H9 (cell line): ENCODE measurements at regions not wholly inside any gene's neighbourhood (a gene's known extent, or its start where the extent isn't known, plus 50 kb on each side); places are given as distances from the start of the nearest gene placed in this dataset.

Source experiments
- DNase-seq: peaks from one replicate; pipeline ENCODE4 v3.0.0-alpha.2; 2017
- H2AFZ ChIP-seq: one replicate; pipeline ENCODE4 v1.6.1; 2013; ENCODE audit warnings: mild to moderate bottlenecking, low read length, control low read depth, moderate library complexity
- H2AK5ac ChIP-seq: 2 replicates; pipeline ENCODE4 v1.6.1; 2013; ENCODE audit warnings: low read length, control low read depth, mixed read lengths; ENCODE audit not compliant: insufficient read length
- H2BK120ac ChIP-seq: one replicate; pipeline ENCODE4 v1.6.1; 2013; ENCODE audit warnings: low read depth, mild to moderate bottlenecking, low read length, control low read depth, inconsistent platforms; ENCODE audit not compliant: poor library complexity, severe bottlenecking
- H2BK12ac ChIP-seq: 2 replicates; pipeline ENCODE4 v1.6.1; 2013; ENCODE audit warnings: low read length, control low read depth, mixed read lengths, low read depth; ENCODE audit not compliant: insufficient read length
- H2BK15ac ChIP-seq: 2 replicates; pipeline ENCODE4 v1.6.1; 2013; ENCODE audit warnings: low read depth, low read length, control low read depth
- H2BK20ac ChIP-seq: one replicate; pipeline ENCODE4 v1.6.1; 2013; ENCODE audit warnings: low read depth, mild to moderate bottlenecking, low read length, control low read depth, inconsistent platforms; ENCODE audit not compliant: poor library complexity, severe bottlenecking
- H2BK5ac ChIP-seq: 2 replicates; pipeline ENCODE4 v1.6.1; 2013; ENCODE audit warnings: low read length, control low read depth, mixed read lengths; ENCODE audit not compliant: insufficient read length
- H3K14ac ChIP-seq: 2 replicates; pipeline ENCODE4 v1.6.1; 2013; ENCODE audit warnings: low read length, control low read depth; ENCODE audit not compliant: insufficient read depth
- H3K18ac ChIP-seq: 2 replicates; pipeline ENCODE4 v1.6.1; 2013; ENCODE audit warnings: low read depth, mild to moderate bottlenecking, mixed read lengths, low read length, control low read depth; ENCODE audit not compliant: insufficient read length
- H3K23ac ChIP-seq: 2 replicates; pipeline ENCODE4 v1.6.1; 2013; ENCODE audit warnings: low read length, control low read depth, mixed read lengths, low read depth; ENCODE audit not compliant: insufficient read length
- H3K23me2 ChIP-seq: 2 replicates; pipeline ENCODE4 v1.6.1; 2013; ENCODE audit warnings: low read depth, mild to moderate bottlenecking, mixed read lengths, low read length, control low read depth; ENCODE audit not compliant: insufficient read length, poor library complexity, severe bottlenecking
- H3K27ac ChIP-seq: 2 replicates; pipeline ENCODE4 v1.5.1; 2013; ENCODE audit warnings: low read length, control low read depth, mixed read lengths, low read depth; ENCODE audit not compliant: insufficient read length
- H3K27me3 ChIP-seq: 2 replicates; pipeline ENCODE4 v1.6.1; 2013; ENCODE audit warnings: low read length, control low read depth, inconsistent platforms; ENCODE audit not compliant: insufficient read depth
- H3K4ac ChIP-seq: 2 replicates; pipeline ENCODE4 v1.6.1; 2013; ENCODE audit warnings: low read depth, mild to moderate bottlenecking, control low read depth, inconsistent platforms, low read length, moderate library complexity
- H3K4me1 ChIP-seq: 2 replicates; pipeline ENCODE4 v1.6.1; 2013; ENCODE audit warnings: low read length, control low read depth, inconsistent platforms; ENCODE audit not compliant: insufficient read depth
- H3K4me2 ChIP-seq: 2 replicates; pipeline ENCODE4 v1.6.1; 2013; ENCODE audit warnings: low read length, control low read depth, mixed read lengths; ENCODE audit not compliant: insufficient read length, insufficient read depth
- H3K56ac ChIP-seq: 2 replicates; pipeline ENCODE4 v1.6.1; 2013; ENCODE audit warnings: low read depth, mild to moderate bottlenecking, mixed read lengths, low read length, control low read depth; ENCODE audit not compliant: insufficient read length
- H3K79me1 ChIP-seq: 2 replicates; pipeline ENCODE4 v1.6.1; 2013; ENCODE audit warnings: low read depth, mild to moderate bottlenecking, moderate library complexity, low read length, control low read depth, inconsistent platforms; ENCODE audit not compliant: insufficient read depth, poor library complexity, severe bottlenecking
- H3K79me2 ChIP-seq: 2 replicates; pipeline ENCODE4 v1.6.1; 2013; ENCODE audit warnings: low read length, control low read depth, inconsistent platforms; ENCODE audit not compliant: insufficient read depth
- H3K9ac ChIP-seq: 2 replicates; pipeline ENCODE4 v1.6.1; 2013; ENCODE audit warnings: low read length, control low read depth, mixed read lengths; ENCODE audit not compliant: insufficient read length; ENCODE audit errors: extremely low read depth
- H3K9me3 ChIP-seq: one replicate; pipeline ENCODE4 v1.6.1; 2013; ENCODE audit warnings: low read depth, low read length, inconsistent platforms; ENCODE audit not compliant: control insufficient read depth
- H3T11ph ChIP-seq: one replicate; pipeline ENCODE4 v1.6.1; 2013; ENCODE audit warnings: mild to moderate bottlenecking, low read length, control low read depth, inconsistent platforms
- H4K20me1 ChIP-seq: one replicate; pipeline ENCODE4 v1.6.1; 2013; ENCODE audit not compliant: control insufficient read depth, insufficient read length, insufficient read depth
- H4K5ac ChIP-seq: 2 replicates; pipeline ENCODE4 v1.6.1; 2013; ENCODE audit warnings: low read depth, mild to moderate bottlenecking, mixed read lengths, low read length, control low read depth; ENCODE audit not compliant: insufficient read length
- H4K8ac ChIP-seq: replicated peaks from 2 replicates; pipeline ENCODE4 v1.6.1; 2013; ENCODE audit warnings: low read length, control low read depth, mixed read lengths, low read depth; ENCODE audit not compliant: insufficient read length
- H4K91ac ChIP-seq: 2 replicates; pipeline ENCODE4 v1.6.1; 2013; ENCODE audit warnings: low read depth, mild to moderate bottlenecking, moderate library complexity, mixed read lengths, low read length, control low read depth; ENCODE audit not compliant: insufficient read length
- H3K27ac Mint-ChIP-seq, 3 experiments: 2 replicates in 2 of 3; 3 replicates in 1 of 3; pipeline ENCODE4 v1.8.0; 2020 to 2021; ENCODE audit warnings: mixed read lengths in 3 of 3, mild to moderate bottlenecking in 1 of 3, moderate library complexity in 1 of 3
- H3K27me3 Mint-ChIP-seq: 2 replicates; pipeline ENCODE4 v1.8.0; 2021; ENCODE audit warnings: low read depth, mild to moderate bottlenecking, moderate library complexity, mixed read lengths
- H3K36me3 Mint-ChIP-seq, 3 experiments: 2 replicates in 2 of 3; 3 replicates in 1 of 3; pipeline ENCODE4 v1.8.0; 2020 to 2021; ENCODE audit warnings: low read depth in 3 of 3, mixed read lengths in 3 of 3; ENCODE audit not compliant: insufficient read depth in 1 of 3
- H3K4me1 Mint-ChIP-seq, 2 experiments: 2 replicates each; pipeline ENCODE4 v1.8.0; 2020; ENCODE audit warnings: mixed read lengths in 2 of 2
- H3K4me3 Mint-ChIP-seq, 2 experiments: 2 replicates in 1 of 2; 3 replicates in 1 of 2; pipeline ENCODE4 v1.8.0; 2020 to 2021; ENCODE audit warnings: mild to moderate bottlenecking in 2 of 2, mixed read lengths in 2 of 2, moderate library complexity in 1 of 2
- H3K9me3 Mint-ChIP-seq, 2 experiments: 2 replicates in 1 of 2; 3 replicates in 1 of 2; pipeline ENCODE4 v1.8.0; 2020; ENCODE audit warnings: mild to moderate bottlenecking in 2 of 2, mixed read lengths in 2 of 2, moderate library complexity in 1 of 2
- CTCF ChIP-seq: fragments of 200-600 bp; sonication (generic); conservative IDR thresholded peaks from 3 replicates; pipeline ENCODE4 v1.8.0; 2021; ENCODE audit warnings: antibody characterized with exemption, mild to moderate bottlenecking
- WGBS: extraction: QIAGEN DNeasy Blood & Tissue Kit; methylation state at CpG from one replicate; pipeline ENCODE4 v1.1.7; 2013; ENCODE audit warnings: missing lambda C conversion rate, low lambda C conversion rate, mixed read lengths; ENCODE audit not compliant: insufficient read length; ENCODE audit errors: extremely low coverage; 5-methylcytosine and 5-hydroxymethylcytosine counted together

- no peak overlapping the region for H2BK120ac ChIP-seq
- H3K4me1 ChIP-seq: no peaks in the 10 kb centered on the region
- Mint-ChIP-seq H3K27me3 (no peaks in the 10 kb centered on the region), H3K27ac (no peak overlapping the region; a peak in 1 of 7 replicates), H3K4me1 (peaks cover 13 to 14% of the 10 kb centered on the region in 2 experiments), H3K9me3 (no peaks in the 10 kb centered on the region), H3K4me3 (no peak overlapping the region), H3K36me3 (no peaks in the 10 kb centered on the region)
- H4K91ac ChIP-seq: no peak overlapping the region
- H2BK5ac ChIP-seq: no peak overlapping the region
- no peak overlapping the region for H3K56ac ChIP-seq
- H2BK20ac ChIP-seq: no peak overlapping the region
- no CpG with 5 or more reads among the region's 4 CpGs for WGBS
- H2AFZ ChIP-seq: no peak overlapping the region
- H3K79me2 ChIP-seq: no peaks in the 10 kb centered on the region
- H3K27me3 ChIP-seq: no peaks in the 10 kb centered on the region
- no peaks in the 10 kb centered on the region for H3K79me1 ChIP-seq
- H3K14ac ChIP-seq: no peak overlapping the region
- H3K9ac ChIP-seq: no peak overlapping the region
- H3K23me2 ChIP-seq: no peaks in the 10 kb centered on the region
- H3K27ac ChIP-seq: no peak overlapping the region
- DNase-seq: no peak
- H2AK5ac ChIP-seq: no peak overlapping the region
- no peaks in the 10 kb centered on the region for H4K20me1 ChIP-seq
- H4K5ac ChIP-seq: no peak overlapping the region
- H3K4me2 ChIP-seq: no peak overlapping the region
- H3K18ac ChIP-seq: no peak overlapping the region
- no peak for TF ChIP-seq CTCF
- no peak overlapping the region for H3K4ac ChIP-seq
- no peak overlapping the region for H3K23ac ChIP-seq
- H3K9me3 ChIP-seq: no peaks in the 10 kb centered on the region
- H2BK12ac ChIP-seq: no peak overlapping the region
- H4K8ac ChIP-seq: no peak overlapping the region
- H3T11ph ChIP-seq: no peak overlapping the region
- H2BK15ac ChIP-seq: no peak overlapping the region
These were observed 687.0 kb downstream of the CETN3 start for GRCh38 chr5:89722538-89722937.
